Daoy (cell line): ENCODE measurements at regions not wholly inside any gene's neighbourhood (a gene's known extent, or its start where the extent isn't known, plus 50 kb on each side); places are given as distances from the start of the nearest gene placed in this dataset.
"Not testable (repeated sequence)": the region's sequence is repeated elsewhere in the genome, so short reads cannot be mapped to it uniquely, and the experiment has no call there.

Experiments
- DNase-seq: peaks from one replicate; pipeline ENCODE4 v3.0.0-alpha.2; 2015; ENCODE audit warnings: low read depth

DNA sequence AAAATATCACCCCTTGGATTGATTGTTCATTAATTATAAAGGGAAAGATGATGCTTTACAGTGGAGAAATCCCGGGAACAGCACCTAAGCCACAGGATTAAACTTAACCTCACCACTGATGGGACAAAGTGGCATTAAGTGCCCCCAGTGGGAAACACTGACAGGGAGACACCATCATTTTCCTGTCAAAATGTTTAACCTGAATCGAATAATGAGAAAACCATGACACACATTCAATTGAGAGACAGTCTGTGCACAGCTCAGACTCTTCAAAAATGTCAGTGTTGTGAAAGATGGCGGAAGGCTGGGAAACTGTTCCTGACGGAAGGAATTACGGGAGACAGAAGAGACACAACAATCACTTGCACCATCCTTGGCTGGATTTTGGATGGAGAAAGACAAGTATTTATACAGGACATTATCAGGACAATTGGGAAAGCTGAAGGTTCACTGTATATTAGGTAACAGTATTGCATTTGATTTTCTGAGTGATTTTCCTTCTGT lies 111.8 kb upstream of the ASB18 start:
- no peak for DNase-seq

DNA sequence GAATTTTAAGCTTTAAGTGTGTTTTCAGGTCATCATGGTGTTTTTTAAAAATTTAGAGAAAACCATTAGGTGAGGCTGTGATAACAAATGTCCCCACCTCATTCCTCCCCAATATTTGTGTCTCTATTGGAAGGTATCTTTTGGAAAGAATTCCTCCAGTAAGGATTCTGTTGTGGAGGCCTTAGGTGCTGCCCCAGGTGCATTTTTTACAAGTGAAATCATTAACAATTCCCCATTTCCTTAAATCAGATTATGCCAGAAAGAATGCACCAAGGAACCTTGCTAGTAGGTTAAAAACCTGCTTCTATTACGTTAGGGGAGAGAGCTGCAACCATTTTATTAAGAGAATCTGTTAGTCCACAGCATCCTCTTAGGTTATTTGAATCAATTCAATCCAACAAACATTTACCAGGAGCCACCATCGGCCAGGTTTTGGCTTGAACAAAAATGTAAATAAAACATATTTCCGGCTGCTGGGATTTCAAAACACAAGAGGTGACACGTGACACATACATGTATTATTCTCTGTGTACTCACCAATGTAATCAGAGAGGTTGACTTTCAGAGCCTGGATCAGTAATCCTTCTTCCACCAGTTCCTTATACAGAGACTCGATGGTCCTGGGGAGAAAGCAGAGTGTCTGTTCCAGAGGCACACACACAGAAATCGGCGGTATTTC lies 112.5 kb upstream of the ASB18 start:
- DNase-seq, result no peak

DNA sequence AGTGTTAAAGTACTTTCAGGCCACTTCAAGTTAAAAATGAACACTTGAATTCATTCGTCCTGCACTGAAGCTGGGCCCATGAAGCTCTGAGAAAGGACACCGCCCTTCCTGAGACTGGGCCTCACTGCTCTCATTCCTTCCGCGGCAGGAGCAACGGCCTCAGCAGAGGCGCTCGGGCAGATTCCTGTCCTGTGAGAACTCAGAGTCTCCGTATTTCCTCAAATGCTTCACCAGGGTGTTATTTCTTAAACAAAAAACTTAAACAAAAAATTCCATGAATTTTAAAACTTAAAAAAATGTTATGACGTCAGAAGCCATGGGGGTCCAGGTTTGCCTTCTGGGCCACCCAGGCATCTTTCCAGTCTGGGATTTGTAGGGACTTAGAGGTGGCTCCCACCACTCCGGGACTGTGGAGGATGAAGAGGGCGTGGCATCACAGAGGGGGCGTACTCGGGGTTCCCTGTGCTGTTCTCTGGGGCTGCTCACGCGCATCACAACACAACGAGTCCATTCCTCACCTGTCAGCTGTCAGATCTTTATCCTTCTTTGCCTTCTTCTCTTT lies 115.9 kb upstream of the ASB18 start:
- DNase-seq, result no peak

DNA sequence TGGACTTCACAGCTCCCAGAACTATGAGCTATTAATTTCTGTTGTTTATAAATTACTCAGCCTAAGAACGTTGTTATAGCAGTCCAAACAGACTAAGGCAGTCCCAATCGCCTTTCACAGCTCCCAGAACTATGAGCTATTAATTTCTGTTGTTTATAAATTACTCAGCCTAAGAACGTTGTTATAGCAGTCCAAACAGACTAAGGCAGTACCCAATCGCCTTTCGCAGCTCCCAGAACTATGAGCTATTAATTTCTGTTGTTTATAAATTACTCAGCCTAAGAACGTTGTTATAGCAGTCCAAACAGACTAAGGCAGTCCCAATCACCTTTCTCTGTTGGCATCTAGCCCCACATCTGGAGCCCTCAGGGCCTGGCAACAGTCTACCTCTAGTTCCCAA lies 117.0 kb upstream of the ASB18 start:
- DNase-seq, result not testable (repeated sequence)

DNA sequence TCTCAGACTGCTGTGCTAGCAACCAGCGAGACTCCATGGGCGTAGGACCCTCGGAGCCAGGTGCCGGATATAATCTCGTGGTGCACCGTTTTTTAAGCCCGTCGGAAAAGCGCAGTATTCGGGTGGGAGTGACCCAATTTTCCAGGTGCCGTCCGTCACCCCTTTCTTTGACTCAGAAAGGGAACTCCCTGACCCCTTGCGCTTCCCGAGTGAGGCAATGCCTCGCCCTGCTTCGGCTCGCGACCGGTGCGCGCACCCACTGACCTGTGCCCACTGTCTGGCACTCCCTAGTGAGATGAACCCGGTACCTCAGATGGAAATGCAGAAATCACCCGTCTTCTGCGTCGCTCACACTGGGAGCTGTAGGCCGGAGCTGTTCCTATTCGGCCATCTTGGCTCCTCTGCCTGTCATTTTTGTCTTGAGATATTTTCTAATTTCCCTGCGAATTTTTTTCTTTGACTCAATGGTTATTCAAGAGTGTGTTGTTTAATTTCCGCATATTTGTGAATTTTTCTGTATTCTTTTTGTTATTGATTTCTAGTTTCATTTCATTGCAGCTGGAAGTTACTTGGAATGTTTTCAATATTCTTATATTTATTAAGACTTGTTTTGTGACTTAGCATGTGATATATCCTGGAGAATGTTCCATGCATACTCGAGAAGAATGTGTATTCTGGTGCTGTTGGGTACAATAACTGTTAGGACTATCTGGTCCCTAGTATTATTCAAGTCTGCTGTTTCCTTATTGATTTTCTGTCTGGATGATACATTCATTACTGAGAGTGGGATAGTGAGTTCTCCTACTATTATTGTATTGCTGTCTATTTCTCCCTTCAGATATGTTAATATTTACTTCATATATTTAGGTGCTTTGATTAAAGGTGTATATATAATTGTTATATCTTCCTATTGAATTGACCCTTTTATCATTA lies 125.3 kb upstream of the ASB18 start:
- not testable (repeated sequence) for DNase-seq

DNA sequence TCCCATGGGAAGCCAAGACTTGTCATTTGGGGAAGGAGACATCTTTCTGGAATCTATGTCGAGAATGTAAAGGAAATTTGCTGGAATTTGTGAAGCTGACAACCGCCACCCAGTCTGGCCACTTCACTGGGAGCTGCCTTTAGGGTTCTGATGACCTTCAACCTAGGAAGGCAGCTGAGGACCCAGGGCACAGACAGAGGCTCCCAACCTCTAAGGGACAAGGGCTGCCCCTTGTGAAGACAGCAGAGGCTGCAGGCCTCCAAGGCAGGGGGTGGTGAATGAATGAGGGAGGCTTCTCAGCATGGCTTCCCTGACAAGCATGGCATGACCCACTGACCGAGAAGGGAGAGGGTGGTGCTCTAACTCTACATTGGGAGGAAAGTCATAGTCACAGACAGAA lies 128.9 kb upstream of the ASB18 start:
- DNase-seq, result no peak

DNA sequence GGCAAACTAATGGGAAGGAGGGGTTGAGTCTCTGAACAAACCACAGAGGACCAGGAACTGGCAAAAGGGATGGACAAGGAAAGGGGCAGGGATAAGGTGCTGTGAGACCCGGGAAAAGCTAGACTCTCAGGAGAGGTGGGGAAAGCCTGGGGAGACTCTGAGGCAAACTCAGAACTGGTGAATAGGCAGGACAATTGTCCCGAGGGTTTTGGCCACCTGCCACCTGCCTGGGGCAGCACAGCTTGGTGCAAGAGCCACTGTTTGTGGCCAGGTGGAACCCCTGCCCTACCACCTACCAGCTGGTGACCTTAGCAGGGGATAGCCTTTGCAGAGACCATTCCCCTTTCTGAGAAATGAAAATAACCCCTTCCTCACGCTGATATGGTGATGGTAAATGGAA lies 129.4 kb upstream of the ASB18 start:
- no peak for DNase-seq

DNA sequence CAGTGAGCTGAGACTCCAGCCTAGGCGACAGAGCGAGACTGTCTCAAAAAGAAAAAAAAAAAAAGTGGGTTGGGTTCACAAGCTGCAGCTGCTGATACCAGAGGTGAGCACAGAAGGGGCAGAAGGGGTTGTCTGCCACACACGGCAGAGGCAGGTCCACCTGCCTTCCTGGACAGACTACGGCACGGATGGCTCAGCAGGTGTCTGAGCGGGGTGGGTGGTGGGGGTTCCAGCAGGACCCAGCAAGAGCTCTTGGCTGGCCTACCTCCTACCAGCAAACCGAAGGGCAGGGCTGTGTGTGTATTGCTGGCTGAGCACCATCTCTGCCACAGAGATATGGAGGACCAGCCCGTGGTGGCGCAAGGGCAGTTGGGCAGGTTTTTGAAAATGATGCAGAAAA lies 130.4 kb upstream of the ASB18 start:
- DNase-seq, result no peak

DNA sequence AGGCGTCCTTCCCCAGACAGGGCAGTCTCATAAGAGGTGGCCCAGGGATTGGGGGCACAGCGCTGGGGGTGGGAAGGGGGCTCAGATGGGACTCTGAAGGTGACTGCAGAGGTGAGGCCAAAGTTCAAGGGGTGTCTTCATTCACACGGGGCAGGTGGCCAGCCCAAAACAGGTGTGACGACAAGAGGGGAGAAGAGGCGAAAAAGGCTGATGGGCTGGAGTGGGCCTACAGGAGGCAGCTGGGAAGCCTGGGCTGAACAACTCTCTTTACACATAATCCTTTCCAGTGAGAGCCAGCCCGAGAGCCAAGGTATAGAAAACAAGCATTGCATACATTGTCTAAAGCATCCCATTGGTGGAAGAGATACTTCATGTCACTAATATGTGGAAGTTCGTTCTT lies 130.9 kb upstream of the ASB18 start:
- no peak for DNase-seq

DNA sequence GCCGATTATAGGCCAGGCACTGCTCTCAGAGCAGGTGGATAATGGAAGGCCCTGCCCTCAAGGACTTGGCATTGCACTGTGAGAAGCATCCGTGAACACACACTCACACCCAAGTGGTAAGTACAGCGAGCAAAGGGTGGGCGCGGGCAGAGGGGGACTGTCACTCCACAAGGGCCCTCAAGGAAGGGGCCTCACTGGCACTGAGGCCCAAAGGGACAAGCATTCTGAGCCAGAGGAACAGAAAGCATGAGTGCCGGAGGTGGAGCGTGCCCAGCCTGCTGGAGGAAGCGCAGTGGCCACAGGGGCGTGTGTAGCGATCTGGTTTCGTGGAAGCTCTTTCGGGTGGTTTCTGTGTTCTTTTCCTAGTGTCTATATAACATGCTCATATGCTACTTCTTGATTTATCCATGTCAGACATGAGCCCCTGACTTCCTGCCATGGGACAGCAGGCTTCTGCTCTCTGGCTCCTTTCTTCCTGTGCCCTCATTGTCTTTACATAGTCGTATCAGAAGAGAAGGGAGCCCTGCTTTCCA lies 132.7 kb upstream of the ASB18 start:
- DNase-seq, result no peak

DNA sequence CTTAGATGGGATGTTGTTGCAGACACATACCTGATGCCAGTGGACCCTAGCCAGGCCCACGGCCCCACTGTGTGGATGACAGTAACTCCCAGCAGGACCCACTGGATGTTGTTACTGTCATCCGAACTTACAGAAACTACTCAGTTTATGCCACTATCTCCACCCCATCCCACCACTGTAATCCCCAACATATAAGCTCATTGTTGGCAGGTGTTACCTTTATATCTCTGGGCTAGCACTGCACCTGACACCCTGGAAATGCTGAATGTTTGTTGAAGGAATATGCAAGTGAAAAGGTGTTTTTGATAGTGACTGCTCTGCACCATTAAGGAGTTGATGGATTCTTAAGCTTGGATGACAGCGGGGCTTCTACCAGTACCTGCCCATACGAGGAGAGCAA lies 133.5 kb upstream of the ASB18 start:
- no peak for DNase-seq

DNA sequence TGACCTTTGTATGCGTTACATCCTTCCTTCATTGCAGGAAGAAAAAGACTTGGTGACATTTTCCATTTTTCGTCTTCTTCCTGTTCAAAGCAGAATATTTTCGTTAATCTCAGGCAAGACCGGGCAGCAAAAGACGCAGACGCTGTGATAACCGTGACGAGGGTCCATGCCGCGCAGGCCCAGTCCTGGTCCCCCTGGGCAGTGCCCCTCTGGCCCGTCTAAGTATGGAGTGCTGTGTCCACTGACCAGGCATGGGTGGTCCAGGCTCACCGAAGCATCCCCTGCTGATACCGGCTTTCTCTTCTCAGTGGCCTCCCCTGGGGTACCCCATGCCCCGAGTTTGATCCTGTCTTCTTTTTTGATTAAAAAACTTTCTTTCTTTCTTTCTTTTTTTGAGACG lies 135.2 kb upstream of the ASB18 start:
- DNase-seq, result no peak

DNA sequence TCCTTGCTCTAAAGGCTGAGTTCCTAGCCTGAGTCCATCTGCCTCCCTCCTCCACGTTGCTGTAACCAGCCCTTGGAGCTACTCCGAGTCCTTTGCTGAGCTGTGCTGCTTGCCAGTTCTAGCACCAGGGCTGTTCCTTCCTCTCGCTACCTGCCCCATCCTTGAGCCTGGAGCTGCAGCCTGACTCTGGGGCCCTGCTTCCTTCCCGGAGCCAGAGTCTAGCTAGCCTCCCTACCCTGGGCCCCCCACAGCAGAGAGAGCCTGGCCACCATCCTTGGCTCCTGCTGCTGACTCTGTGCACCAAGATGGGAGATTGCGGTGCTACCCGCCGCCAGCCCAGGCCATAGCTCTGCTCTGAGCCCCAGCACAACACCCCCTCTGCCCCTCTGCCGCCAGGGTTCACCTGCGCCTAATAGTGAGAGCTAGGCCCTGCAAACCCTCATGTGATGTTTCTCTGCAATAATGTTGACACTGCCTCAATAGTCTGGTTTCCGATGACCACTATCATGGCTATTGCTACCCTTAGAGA lies 135.9 kb upstream of the ASB18 start:
- DNase-seq, result no peak

DNA sequence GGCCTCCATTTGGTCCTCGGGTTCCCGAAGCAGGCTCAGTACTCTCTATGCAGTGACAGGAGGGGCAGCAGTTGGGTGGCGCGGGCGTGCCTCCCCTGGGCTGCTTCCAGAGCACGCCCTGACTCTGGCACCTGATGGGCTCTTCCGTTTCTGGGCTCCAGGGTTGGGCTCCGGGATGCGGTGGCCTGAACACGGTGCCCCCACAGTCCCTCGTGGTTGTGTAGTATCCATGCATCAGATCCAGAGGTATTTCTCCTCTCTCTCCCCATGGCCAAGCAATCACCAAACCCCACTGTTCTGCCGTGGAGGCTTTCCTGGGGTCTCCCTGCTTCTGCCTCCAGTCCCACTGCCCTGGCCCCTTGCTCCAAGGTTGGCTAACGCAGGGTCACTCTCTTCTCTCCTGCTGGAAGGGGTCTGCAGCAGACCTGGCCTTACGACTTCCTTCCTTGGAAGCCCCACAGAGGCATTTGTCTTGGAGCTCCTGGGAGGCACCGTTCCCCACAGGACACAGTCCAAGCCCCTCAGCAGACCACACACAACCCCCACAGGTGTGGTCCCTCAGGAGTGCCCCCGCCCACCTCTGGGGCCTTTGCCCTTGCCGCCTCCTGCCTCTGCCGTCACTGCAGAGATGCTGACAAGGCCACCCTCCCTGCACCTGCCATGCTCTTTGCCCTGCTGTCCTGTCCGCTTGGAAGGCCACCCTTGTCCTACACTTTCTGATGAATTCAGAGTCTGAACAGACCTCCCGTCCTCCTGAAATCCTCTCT lies 136.6 kb upstream of the ASB18 start:
- DNase-seq, result no peak

DNA sequence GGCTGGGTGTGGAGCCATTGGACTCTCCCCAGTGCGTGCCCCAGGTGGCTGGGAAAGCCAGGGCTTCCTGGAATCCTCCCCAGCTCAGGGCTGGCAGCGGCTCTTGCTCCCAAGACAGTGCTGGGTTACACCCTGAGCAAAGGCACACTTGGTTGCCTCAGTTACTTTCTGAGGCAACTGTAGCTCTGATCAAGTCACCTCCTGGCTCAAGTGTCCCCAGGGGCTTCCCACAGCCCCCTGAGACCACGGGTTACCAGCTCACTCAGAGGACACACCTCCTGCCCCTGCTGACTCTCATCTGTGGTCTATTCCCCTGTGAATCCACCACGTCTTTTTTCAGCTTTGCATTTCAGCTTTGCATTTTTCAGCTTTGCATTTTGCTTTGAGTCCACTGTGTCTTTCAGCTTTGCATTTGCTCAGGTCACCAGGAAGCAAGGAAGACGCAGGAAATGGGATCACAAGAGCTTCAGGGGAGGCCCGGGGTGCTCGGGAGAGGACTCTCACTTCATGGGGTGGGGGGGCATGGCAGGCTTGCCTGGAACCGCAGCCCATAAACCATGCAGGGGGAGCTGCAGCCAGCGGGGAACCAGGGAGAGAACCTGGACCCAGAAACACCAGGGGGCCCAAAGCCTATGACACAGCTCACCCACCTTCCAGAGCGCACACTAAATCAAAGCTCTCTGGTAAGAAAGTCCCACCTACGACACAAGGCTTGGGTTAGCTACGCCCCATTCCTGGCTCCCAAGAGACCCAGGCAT lies 138.0 kb upstream of the ASB18 start:
- DNase-seq, result no peak

DNA sequence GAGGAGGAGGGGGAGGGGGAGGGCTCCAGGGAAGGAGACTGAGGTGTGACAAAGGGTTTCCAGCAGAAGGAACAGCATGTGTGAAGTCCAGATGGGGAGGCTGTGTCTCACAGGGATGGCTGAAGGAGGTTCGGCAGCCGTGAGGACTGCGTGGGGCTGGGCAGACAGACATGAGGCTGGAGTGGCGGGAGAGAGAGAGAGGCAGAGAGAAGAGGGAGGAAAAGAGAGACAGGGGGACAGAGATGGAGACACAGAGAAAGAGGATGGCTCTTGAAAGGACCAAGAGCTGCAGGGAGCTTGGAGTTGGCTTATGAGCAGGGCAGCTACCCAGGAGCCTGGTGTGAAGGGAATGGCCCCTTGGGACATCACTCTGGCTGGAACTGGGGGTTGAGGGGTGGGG lies 138.9 kb upstream of the ASB18 start:
- no peak for DNase-seq

DNA sequence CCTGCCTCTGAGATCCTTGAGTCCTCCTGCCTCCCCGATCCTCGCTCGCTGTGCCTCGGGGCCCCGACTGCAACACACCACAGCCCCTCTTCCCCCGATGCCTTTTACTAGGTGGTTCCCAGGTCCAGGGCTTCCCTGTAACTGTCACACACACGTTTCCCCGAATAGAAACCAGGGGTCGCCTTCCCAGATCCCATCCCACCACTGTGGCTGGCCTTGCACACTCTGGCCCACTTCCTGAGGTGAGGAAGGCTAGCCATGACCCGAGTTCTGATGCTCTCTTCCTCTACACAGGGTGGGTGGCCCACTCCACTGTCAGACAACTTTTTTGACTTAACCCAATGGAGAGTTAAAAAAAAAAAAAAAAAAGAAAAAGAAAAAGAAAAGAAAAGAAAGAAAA lies 139.6 kb upstream of the ASB18 start:
- no peak for DNase-seq

DNA sequence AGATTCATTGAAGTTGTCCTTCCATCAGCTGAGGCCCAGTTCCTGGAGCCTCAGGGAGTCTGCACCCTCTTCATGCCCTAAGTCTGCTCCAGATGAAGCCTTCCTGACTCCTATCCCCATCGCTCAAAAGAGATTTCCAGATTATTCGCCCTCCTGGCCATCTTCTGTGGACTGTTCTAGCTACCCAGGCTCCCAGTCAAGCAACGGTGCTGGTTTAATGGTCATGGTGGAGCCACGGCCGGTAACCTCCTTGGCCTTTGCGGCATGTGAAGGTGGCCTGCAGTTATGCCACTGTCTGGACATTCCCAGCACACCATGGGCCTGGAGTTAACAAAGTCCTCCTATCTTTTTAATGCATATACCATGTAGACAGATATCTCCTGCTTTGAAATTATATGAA lies 140.1 kb upstream of the ASB18 start:
- no peak for DNase-seq

DNA sequence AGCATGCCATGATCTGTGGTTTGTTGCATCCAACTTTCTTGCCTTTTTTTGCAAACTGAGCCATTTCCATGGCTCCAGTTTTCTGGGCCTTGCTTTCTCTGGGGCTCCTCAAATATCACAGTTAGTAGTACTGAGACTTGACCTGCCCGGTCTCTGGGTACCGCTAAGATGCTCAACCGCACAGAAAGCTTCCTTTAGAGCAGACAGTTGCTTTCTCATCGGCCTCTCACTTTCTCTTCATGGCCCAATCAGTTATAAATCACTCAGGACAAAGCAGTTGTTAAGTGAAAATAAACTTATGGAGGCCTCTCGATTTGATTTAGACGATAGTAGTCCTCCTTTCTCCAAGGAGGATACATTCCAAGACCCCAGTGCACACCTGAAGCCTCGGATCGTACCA lies 141.2 kb upstream of the ASB18 start:
- no peak for DNase-seq

DNA sequence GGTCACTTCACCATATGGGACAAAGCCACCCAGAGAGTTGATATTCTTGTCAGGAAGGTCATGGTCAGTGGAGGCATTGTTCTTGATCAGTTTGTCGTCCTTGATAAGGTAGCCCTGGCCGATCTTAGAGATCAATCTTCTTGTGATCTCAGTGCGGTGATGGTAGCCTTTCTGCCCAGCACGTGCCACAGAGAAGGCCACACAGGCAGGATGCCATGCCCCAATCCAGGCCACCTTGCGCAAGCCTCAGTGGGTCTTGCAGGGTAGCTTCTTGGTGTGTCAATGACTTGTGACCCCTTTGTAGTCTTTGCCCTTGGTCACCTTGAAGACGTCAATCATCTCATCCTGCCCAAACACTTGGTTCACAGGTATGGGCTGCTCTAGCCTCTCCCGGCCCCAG lies 143.9 kb upstream of the ASB18 start:
- DNase-seq, result no peak

DNA sequence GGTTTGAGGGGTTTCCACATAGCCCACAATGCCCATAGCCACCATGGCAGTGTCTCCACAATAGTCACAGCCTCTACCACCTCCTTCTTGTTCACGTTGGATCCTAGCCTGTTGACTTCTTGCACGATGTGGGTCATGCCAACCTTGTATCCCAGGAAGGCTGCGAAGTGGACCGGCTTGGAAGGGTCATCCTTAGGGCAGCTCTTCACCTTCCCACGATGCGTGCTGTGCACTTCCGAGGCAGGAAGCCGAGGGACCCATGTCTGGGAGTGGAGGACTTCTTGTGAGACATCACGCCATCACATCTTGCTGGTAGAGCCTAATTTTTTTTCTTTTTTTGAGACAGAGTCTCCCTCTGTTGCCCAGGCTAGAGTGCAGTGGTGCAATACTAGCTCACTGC lies 144.6 kb upstream of the ASB18 start:
- DNase-seq, result no peak
